B cell (primary cell): ENCODE measurements at regions not wholly inside any gene's neighbourhood (a gene's known extent, or its start where the extent isn't known, plus 50 kb on each side); places are given as distances from the start of the nearest gene placed in this dataset.
"Not testable (repeated sequence)": the region's sequence is repeated elsewhere in the genome, so short reads cannot be mapped to it uniquely, and the experiment has no call there.

Source experiments
- EZH2 ChIP-seq: IDR thresholded peaks from 2 replicates; pipeline ENCODE4 v1.6.1; 2012; ENCODE audit warnings: borderline replicate concordance, low read depth, mild to moderate bottlenecking, moderate library complexity, low read length; ENCODE audit not compliant: insufficient read depth, poor library complexity, severe bottlenecking
- TF ChIP-seq, protein P1 (sequence below): fragments of 200-600 bp; IDR thresholded peaks from one replicate; pipeline ENCODE4 v1.8.0; 2022; ENCODE audit warnings: antibody characterized with exemption, mild to moderate bottlenecking

DNA sequence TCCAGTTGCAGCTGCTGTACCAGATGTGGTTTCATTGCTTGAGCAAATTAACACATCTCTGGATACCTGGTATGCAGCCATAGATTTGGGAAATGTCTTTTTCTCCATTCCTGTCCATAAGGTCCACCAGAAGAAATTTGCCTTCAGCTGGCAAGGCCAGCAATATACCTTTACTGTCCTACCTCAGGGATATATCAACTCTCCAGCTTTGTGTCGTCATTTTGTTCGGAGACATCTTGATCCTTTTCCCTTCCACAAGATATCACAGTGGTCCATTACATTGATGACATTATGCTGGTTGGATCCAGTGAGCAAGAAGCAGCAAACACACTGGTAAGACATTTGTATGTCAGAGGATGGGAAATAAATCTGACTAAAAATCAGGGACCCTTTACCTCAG, 576.1 kb upstream of the FBXO33 start:
- not testable (repeated sequence) for TF ChIP-seq EZH2
- TF ChIP-seq, protein P1, sequence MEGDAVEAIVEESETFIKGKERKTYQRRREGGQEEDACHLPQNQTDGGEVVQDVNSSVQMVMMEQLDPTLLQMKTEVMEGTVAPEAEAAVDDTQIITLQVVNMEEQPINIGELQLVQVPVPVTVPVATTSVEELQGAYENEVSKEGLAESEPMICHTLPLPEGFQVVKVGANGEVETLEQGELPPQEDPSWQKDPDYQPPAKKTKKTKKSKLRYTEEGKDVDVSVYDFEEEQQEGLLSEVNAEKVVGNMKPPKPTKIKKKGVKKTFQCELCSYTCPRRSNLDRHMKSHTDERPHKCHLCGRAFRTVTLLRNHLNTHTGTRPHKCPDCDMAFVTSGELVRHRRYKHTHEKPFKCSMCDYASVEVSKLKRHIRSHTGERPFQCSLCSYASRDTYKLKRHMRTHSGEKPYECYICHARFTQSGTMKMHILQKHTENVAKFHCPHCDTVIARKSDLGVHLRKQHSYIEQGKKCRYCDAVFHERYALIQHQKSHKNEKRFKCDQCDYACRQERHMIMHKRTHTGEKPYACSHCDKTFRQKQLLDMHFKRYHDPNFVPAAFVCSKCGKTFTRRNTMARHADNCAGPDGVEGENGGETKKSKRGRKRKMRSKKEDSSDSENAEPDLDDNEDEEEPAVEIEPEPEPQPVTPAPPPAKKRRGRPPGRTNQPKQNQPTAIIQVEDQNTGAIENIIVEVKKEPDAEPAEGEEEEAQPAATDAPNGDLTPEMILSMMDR: not testable (repeated sequence)
